Esophagus muscularis mucosa (tissue), 4 donors: ENCODE measurements at regions not wholly inside any gene's neighbourhood (a gene's known extent, or its start where the extent isn't known, plus 50 kb on each side); places are given as distances from the start of the nearest gene placed in this dataset.

Experiments
- DNase-seq: peaks from one replicate; pipeline ENCODE4 v3.0.0-alpha.2; 2017; ENCODE audit errors: extremely low spot score
- H3K27ac ChIP-seq, 4 donors: fragments of 200-600 bp; sonication (generic); replicated peaks in 1 of 4; 1 replicate in 3 of 4; 2 replicates in 1 of 4; pipeline ENCODE4 v1.5.1; 2016 to 2019; ENCODE audit warnings: mild to moderate bottlenecking in 1 of 4
- H3K27me3 ChIP-seq, 4 donors: fragments of 200-600 bp; sonication (generic); one replicate each; pipeline versions ENCODE4 v1.5.1 to v1.6.0; 2016 to 2019
- H3K36me3 ChIP-seq, 4 donors: fragments of 200-600 bp; sonication (generic); one replicate each; pipeline ENCODE4 v1.5.1; 2016 to 2019
- H3K4me1 ChIP-seq, 4 donors: fragments of 200-600 bp; sonication (generic); one replicate each; pipeline ENCODE4 v1.5.1; 2016 to 2019
- H3K4me3 ChIP-seq, 4 donors: fragments of 200-600 bp; sonication (generic); 1 replicate in 2 of 4; 2 replicates in 2 of 4; pipeline ENCODE4 v1.5.1; 2016 to 2019; ENCODE audit warnings: mild to moderate bottlenecking in 4 of 4, moderate library complexity in 1 of 4
- H3K9me3 ChIP-seq, 4 donors: fragments of 200-600 bp; sonication (generic); 1 replicate in 3 of 4; 2 replicates in 1 of 4; pipeline ENCODE4 v1.5.1; 2016 to 2019
- EP300 ChIP-seq: sonication (generic); formaldehyde crosslinking; IDR thresholded peaks from one replicate; pipeline ENCODE4 v1.6.1; 2017; ENCODE audit warnings: antibody characterized with exemption
- POLR2A ChIP-seq: fragments of 450-650 bp; IDR thresholded peaks from one replicate; pipeline ENCODE4 v1.6.1; 2017; ENCODE audit warnings: antibody characterized with exemption, moderate library complexity, mild to moderate bottlenecking, low read depth
- POLR2AphosphoS5 ChIP-seq, 2 donors: sonication (generic); formaldehyde crosslinking; IDR thresholded peaks; one replicate each; pipeline ENCODE4 v1.6.1; 2017; ENCODE audit warnings: antibody characterized with exemption in 2 of 2
- WGBS: methylation state at CpG from one replicate; pipeline ENCODE4 v1.1.5; 2018; 5-methylcytosine and 5-hydroxymethylcytosine counted together
- intact Hi-C: fragments of 100-400 bp; cut with DNase I; formaldehyde crosslinking; loops from one replicate; pipeline ENCODE4 v1.15.1; 2023
- small RNA-seq, 3 donors: library from RNA; depleted of rRNA; stranded (forward); fragments of <200 nt; gene quantifications; one replicate each; pipeline ENCODE3, GENCODE V24; 2016
- TF ChIP-seq, protein P1 (sequence below), 3 experiments: fragments of 200-600 bp in 2 of 3; fragments of 450-650 bp in 1 of 3; sonication (generic) in 2 of 3; IDR thresholded peaks; one replicate each; pipeline ENCODE4 v1.5.1; 2017 to 2019; ENCODE audit warnings: antibody characterized with exemption in 3 of 3, mild to moderate bottlenecking in 2 of 3, moderate library complexity in 1 of 3

DNA sequence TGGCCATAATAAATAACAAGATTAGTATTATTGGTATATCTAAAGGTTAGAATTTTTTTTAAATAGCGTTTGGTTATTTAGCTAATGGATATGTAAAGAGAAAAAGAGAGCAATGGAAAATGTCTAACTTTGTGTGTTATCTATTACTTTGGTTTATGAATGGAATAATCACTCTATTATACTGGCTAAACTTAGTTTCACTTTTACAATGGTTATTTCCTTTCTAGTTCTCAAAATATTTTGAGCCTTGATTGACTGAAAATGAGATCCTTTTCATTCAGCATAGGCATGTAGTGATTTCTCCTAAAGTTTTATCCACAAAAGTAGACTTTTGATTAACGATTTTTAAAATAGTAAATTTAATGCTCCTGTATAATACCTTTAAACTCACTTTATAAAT lies 51.6 kb upstream of the MLIP start:
- no peaks in the 10 kb centered on the region for H3K9me3 ChIP-seq
- H3K27me3 ChIP-seq, result no peaks in the 10 kb centered on the region
- intact Hi-C loops, result no loop called here
- H3K36me3 ChIP-seq, result no peaks in the 10 kb centered on the region
- TF ChIP-seq EP300, result no peak
- TF ChIP-seq POLR2AphosphoS5 (IDR thresholded peaks at IDR 0.05), result no peak
- TF ChIP-seq, protein P1, sequence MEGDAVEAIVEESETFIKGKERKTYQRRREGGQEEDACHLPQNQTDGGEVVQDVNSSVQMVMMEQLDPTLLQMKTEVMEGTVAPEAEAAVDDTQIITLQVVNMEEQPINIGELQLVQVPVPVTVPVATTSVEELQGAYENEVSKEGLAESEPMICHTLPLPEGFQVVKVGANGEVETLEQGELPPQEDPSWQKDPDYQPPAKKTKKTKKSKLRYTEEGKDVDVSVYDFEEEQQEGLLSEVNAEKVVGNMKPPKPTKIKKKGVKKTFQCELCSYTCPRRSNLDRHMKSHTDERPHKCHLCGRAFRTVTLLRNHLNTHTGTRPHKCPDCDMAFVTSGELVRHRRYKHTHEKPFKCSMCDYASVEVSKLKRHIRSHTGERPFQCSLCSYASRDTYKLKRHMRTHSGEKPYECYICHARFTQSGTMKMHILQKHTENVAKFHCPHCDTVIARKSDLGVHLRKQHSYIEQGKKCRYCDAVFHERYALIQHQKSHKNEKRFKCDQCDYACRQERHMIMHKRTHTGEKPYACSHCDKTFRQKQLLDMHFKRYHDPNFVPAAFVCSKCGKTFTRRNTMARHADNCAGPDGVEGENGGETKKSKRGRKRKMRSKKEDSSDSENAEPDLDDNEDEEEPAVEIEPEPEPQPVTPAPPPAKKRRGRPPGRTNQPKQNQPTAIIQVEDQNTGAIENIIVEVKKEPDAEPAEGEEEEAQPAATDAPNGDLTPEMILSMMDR (IDR thresholded peaks at IDR 0.05), result no peak
- TF ChIP-seq POLR2A, result no peak
- no peak overlapping the region for H3K27ac ChIP-seq
- no peak overlapping the region for H3K4me3 ChIP-seq
- H3K4me1 ChIP-seq, result peaks cover 0 to 7% (median 3%) of the 10 kb centered on the region in 4 donors
- WGBS, result 79% methylated on average over 2 of the region's 2 CpGs
- no peak for DNase-seq

DNA sequence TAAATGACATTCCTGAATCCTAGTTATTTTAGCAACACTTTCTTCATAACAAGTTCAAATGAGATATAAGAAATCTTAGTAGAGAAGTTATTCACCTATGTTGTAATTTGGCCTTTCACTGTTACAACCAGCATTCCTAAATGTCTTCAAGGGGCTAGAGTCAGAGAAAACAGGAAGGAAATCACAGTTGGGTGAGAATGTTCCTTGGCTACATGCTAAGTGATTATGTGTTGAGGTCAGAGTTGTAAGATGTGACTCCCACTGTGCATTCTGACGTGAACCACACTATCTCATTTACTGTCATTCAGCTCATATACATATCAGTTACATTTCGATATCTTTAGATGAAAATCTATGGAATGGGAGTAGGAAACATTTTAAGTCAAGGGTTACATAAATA lies 51.0 kb upstream of the MLIP start:
- Histone ChIP-seq H3K36me3 (no peaks in the 10 kb centered on the region), H3K27ac (no peak overlapping the region), H3K27me3 (no peaks in the 10 kb centered on the region), H3K4me3 (no peak overlapping the region), H3K9me3 (no peaks in the 10 kb centered on the region), H3K4me1 (peaks cover 0 to 7% (median 3%) of the 10 kb centered on the region in 4 donors)
- no peak for DNase-seq
- 85% methylated on average over 2 of the region's 2 CpGs for whole genome bisulfite sequencing
- intact Hi-C loops, result no loop called here
- TF ChIP-seq, protein P1 (IDR thresholded peaks at IDR 0.05), result no peak
- TF ChIP-seq EP300 (no peak), POLR2AphosphoS5 (IDR thresholded peaks at IDR 0.05) (no peak), POLR2A (no peak)

Small RNA genes in the stretch of these regions (small RNA-seq; reads per million reads assigned to genes)
- 0 reads per million in 3 donors for gene ERHP2
